ENCODE measurements at regions not wholly inside any gene's neighbourhood (a gene's known extent, or its start where the extent isn't known, plus 50 kb on each side); places are given as distances from the start of the nearest gene placed in this dataset.

DNA sequence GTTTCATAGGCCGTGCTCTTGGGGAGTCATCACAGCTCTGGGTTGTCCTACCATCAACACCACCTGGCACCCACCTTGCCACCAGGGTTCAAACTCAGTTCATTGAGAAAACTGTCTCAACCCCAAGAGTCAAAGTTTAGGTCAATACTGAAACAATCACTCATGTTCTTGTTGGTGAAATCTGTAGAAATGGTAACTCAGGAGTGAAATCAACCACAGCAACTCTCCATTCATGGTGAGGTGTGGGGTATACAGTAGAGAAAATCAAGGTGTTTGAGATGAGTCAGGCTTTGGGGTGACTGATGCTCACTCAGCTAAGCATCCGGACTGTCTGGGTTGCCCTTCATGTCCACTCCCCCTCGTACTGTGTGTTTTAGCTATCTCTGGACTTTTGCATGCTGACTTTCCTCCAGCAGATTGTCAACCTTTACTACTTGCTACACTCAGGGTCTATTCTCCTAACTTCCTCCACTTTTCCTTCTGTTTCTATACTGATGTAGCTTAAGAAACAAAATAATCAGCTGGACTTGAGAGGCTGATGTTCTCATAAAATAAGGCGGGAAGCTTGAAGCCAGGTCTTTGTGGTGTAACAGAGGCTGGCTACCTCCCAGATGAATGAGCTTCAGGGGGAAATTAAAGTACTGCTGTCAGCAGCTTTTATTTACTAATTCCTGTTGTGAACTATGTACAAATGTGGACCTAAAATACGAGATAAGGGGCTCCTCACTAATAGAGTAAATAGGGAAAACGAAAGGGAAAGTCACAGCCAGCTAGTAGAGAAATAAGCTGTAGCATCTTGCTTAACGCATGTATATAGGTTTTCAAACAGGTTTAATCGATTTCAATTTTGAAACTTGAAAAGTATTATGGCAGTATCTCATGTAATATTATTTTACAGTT lies 173.6 kb upstream of the AKR1E2 start:
- DNase-seq (no peak), ATAC-seq (ENCODE audit: insufficient read depth, low read depth) (no peak)
- Histone ChIP-seq H3K9me3 (ENCODE audit: insufficient read depth, low read length, severe bottlenecking) (no peaks in the 10 kb centered on the region), H3K27me3 (ENCODE audit: insufficient read depth, low read length, poor library complexity) (no peaks in the 10 kb centered on the region), H3K79me2 (ENCODE audit: insufficient read depth, low read length) (no peaks in the 10 kb centered on the region), H3K36me3 (ENCODE audit: insufficient read depth, low read length) (no peaks in the 10 kb centered on the region), H3K4me1 (ENCODE audit: insufficient read depth, low read length) (peaks cover 48% of the 10 kb centered on the region), H4K20me1 (ENCODE audit: insufficient read depth, low read length) (no peaks in the 10 kb centered on the region), H2AFZ (ENCODE audit: low read depth, low read length) (0 out of 2 replicates have a peak overlapping the region, but pooled peaks have one; percentile 14), H3K4me3 (ENCODE audit: low read depth in 1 of 2, low read length in 2 of 2) (no peak overlapping the region), H3K27ac (ENCODE audit: low read length) (no peak overlapping the region; the same call in 1 of the 2 replicates), H3K9ac (ENCODE audit: low read depth, low read length) (no peak overlapping the region), H3K4me2 (ENCODE audit: insufficient read depth, low read length) (no peak overlapping the region)
- no peak for TF ChIP-seq EZH2 (IDR thresholded peaks at IDR 0.05; ENCODE audit: borderline replicate concordance, low read depth, low read length, severe bottlenecking)
- TF ChIP-seq, protein P1, sequence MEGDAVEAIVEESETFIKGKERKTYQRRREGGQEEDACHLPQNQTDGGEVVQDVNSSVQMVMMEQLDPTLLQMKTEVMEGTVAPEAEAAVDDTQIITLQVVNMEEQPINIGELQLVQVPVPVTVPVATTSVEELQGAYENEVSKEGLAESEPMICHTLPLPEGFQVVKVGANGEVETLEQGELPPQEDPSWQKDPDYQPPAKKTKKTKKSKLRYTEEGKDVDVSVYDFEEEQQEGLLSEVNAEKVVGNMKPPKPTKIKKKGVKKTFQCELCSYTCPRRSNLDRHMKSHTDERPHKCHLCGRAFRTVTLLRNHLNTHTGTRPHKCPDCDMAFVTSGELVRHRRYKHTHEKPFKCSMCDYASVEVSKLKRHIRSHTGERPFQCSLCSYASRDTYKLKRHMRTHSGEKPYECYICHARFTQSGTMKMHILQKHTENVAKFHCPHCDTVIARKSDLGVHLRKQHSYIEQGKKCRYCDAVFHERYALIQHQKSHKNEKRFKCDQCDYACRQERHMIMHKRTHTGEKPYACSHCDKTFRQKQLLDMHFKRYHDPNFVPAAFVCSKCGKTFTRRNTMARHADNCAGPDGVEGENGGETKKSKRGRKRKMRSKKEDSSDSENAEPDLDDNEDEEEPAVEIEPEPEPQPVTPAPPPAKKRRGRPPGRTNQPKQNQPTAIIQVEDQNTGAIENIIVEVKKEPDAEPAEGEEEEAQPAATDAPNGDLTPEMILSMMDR (IDR thresholded peaks at IDR 0.05; ENCODE audit: borderline replicate concordance, extremely low read depth, low read length, poor library complexity, severe bottlenecking): no peak

DNA sequence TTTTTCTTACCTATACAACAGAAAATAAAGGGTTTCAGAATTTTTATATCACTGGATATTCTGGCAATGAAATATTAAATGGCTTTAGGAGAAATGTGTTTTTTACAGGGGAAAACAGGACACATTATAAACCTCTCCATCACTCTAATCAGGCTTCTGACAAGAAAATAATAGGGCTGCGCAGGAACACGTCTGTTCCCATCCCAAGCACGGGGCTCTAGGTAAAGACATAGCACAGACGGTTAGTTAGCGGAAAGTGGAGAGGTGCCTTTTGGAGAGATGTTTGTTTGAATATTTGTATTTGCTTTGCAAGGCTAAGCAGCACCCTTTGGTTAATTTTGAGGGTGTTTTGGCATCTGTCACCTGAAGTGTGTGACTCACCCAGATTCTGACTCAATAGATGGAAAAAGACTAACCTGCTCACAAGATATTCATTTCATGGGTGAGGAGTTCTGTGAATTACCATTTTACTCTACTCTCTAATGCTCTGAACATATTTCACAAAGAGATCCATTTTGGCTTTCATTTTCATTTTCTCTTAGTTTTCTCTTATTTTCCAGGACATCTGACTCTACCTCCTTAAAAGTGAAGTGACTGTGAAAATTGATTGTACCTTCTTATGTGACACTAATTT lies 174.5 kb upstream of the AKR1E2 start:
- DNase-seq (no peak), ATAC-seq (ENCODE audit: insufficient read depth, low read depth) (peak; percentile 20; the same call in 1 of the 3 replicates)
- Histone ChIP-seq H3K4me3 (ENCODE audit: low read depth in 1 of 2, low read length in 2 of 2) (no peak overlapping the region), H3K27ac (ENCODE audit: low read length) (no peak overlapping the region), H2AFZ (ENCODE audit: low read depth, low read length) (0 out of 2 replicates have a peak overlapping the region, but pooled peaks have one; percentile 14), H3K9ac (ENCODE audit: low read depth, low read length) (no peak overlapping the region), H3K4me2 (ENCODE audit: insufficient read depth, low read length) (no peak overlapping the region), H3K9me3 (ENCODE audit: insufficient read depth, low read length, severe bottlenecking) (no peaks in the 10 kb centered on the region), H3K36me3 (ENCODE audit: insufficient read depth, low read length) (no peaks in the 10 kb centered on the region), H3K27me3 (ENCODE audit: insufficient read depth, low read length, poor library complexity) (no peaks in the 10 kb centered on the region), H3K79me2 (ENCODE audit: insufficient read depth, low read length) (no peaks in the 10 kb centered on the region), H4K20me1 (ENCODE audit: insufficient read depth, low read length) (no peaks in the 10 kb centered on the region), H3K4me1 (ENCODE audit: insufficient read depth, low read length) (peaks cover 55% of the 10 kb centered on the region)
- TF ChIP-seq EZH2 (IDR thresholded peaks at IDR 0.05; ENCODE audit: borderline replicate concordance, low read depth, low read length, severe bottlenecking): no peak
- TF ChIP-seq, protein P1 (IDR thresholded peaks at IDR 0.05; ENCODE audit: borderline replicate concordance, extremely low read depth, low read length, poor library complexity, severe bottlenecking): no peak

DNA sequence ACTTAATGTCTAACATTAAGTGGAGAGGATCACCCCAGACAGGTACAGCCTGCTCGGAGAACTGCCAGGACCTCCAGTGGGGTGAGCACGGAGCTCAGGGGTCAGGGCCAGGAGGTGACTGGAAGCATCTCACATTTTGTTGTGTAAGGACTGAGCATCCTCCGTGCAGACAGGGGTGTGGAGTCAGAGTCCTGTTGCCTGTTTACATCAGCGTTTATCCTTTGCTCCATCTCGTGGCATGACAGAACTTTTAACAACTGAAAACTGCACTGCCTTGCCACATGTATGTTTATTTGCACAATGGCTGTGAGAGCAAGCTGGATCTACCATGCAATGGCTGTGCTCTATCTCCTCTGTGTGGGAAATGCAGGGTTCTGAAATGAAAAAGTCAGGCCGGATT lies 175.4 kb upstream of the AKR1E2 start:
- ATAC-seq (ENCODE audit: insufficient read depth, low read depth) (peak; percentile 21), DNase-seq (peak; percentile 34)
- Histone ChIP-seq H3K4me1 (ENCODE audit: insufficient read depth, low read length) (peaks cover 54% of the 10 kb centered on the region), H3K27me3 (ENCODE audit: insufficient read depth, low read length, poor library complexity) (no peaks in the 10 kb centered on the region), H3K9ac (ENCODE audit: low read depth, low read length) (no peak overlapping the region), H3K79me2 (ENCODE audit: insufficient read depth, low read length) (no peaks in the 10 kb centered on the region), H3K9me3 (ENCODE audit: insufficient read depth, low read length, severe bottlenecking) (no peaks in the 10 kb centered on the region), H2AFZ (ENCODE audit: low read depth, low read length) (peak overlapping the region; percentile 5; the same call in 1 of the 2 replicates), H4K20me1 (ENCODE audit: insufficient read depth, low read length) (no peaks in the 10 kb centered on the region), H3K4me3 (ENCODE audit: low read depth in 1 of 2, low read length in 2 of 2) (no peak overlapping the region), H3K36me3 (ENCODE audit: insufficient read depth, low read length) (no peaks in the 10 kb centered on the region), H3K4me2 (ENCODE audit: insufficient read depth, low read length) (no peak overlapping the region), H3K27ac (ENCODE audit: low read length) (peak overlapping the region; percentile 10)
- no peak for TF ChIP-seq EZH2 (IDR thresholded peaks at IDR 0.05; ENCODE audit: borderline replicate concordance, low read depth, low read length, severe bottlenecking)
- TF ChIP-seq, protein P1 (IDR thresholded peaks at IDR 0.05; ENCODE audit: borderline replicate concordance, extremely low read depth, low read length, poor library complexity, severe bottlenecking): no peak

Measured in DND-41 (cell line).